HG02840 (cell line): ENCODE measurements at regions not wholly inside any gene's neighbourhood (a gene's known extent, or its start where the extent isn't known, plus 50 kb on each side); places are given as distances from the start of the nearest gene placed in this dataset.

Experiments used
- ATAC-seq: cut with Tn5 transposase; IDR thresholded peaks from one replicate; pipeline ENCODE4 v1.9.1; 2021; ENCODE audit warnings: mild to moderate bottlenecking, moderate library complexity, moderate number of reproducible peaks; ENCODE audit not compliant: unreplicated experiment, low FRiP score

GRCh38 chr11:8323161-8323935 lies 59.7 kb upstream of the LMO1 start:
- ATAC-seq: no peak

GRCh38 chr11:8321876-8322275 lies 58.2 kb upstream of the LMO1 start:
- no peak for ATAC-seq

- ATAC-seq: no peak
Observed at GRCh38 chr11:8320076-8320475, 56.4 kb upstream of the LMO1 start.

- ATAC-seq: no peak
Observed at GRCh38 chr11:8318536-8318935, 54.9 kb upstream of the LMO1 start.

- no peak for ATAC-seq
Observed at GRCh38 chr11:8317159-8317558, 53.5 kb upstream of the LMO1 start.

- ATAC-seq: no peak
Observed at GRCh38 chr11:8315954-8316353, 52.3 kb upstream of the LMO1 start.

- no peak for ATAC-seq
Observed at GRCh38 chr11:8315463-8315862, 51.8 kb upstream of the LMO1 start.

- no peak for ATAC-seq
Observed at GRCh38 chr11:8314916-8315315, 51.2 kb upstream of the LMO1 start.

GRCh38 chr11:8313504-8314090 lies 49.9 kb upstream of the LMO1 start:
- ATAC-seq: no peak
